HepG2 (cell line): ENCODE measurements at regions not wholly inside any gene's neighbourhood (a gene's known extent, or its start where the extent isn't known, plus 50 kb on each side); places are given as distances from the start of the nearest gene placed in this dataset.

ENCODE experiments used
- ARID5B ChIP-seq: IDR thresholded peaks from 2 replicates; pipeline ENCODE4 v1.4.0; 2020; ENCODE audit warnings: mild to moderate bottlenecking, missing genetic modification reagents
- ELF3 ChIP-seq: IDR thresholded peaks from 2 replicates; pipeline ENCODE4 v1.6.1; 2016; ENCODE audit warnings: missing genetic modification reagents, missing compliant biosample characterization
- FOXA3 ChIP-seq: IDR thresholded peaks from 2 replicates; pipeline ENCODE4 v1.6.1; 2016; ENCODE audit warnings: missing genetic modification reagents, missing compliant biosample characterization
- FOXK1 ChIP-seq: sonication (generic); formaldehyde crosslinking; IDR thresholded peaks from 2 replicates; pipeline ENCODE4 v1.4.0; 2020; ENCODE audit warnings: low read depth, missing genetic modification reagents, borderline replicate concordance
- FOXP4 ChIP-seq: sonication (generic); formaldehyde crosslinking; IDR thresholded peaks from 2 replicates; pipeline ENCODE4 v1.4.0; 2020; ENCODE audit warnings: missing genetic modification reagents
- HNF4A ChIP-seq: sonication (generic); formaldehyde crosslinking; IDR thresholded peaks from 2 replicates; pipeline ENCODE4 v1.4.0; 2020; ENCODE audit warnings: missing genetic modification reagents
- SMC3 ChIP-seq: IDR thresholded peaks from 2 replicates; pipeline ENCODE4 v1.6.1; 2011; ENCODE audit warnings: low read length, improper control_type of control experiment

GRCh38 chr2:37832590-37833197, 92.4 kb upstream of the RMDN2 start (continued):
- TF ChIP-seq ARID5B (CRISPR knock-in tag), result 0 out of 2 replicates have a peak, but pooled peaks have one; percentile 12
- TF ChIP-seq FOXK1 (CRISPR knock-in tag), result peak; percentile 66; the same call in 1 of the 2 replicates
- TF ChIP-seq FOXA3, result peak; percentile 75
- TF ChIP-seq ELF3 (CRISPR knock-in tag), result peak; percentile 30; the same call in 1 of the 2 replicates
- peak; percentile 98 for TF ChIP-seq SMC3
- no peak for TF ChIP-seq FOXP4
- TF ChIP-seq HNF4A (CRISPR knock-in tag), result peak; percentile 47; the same call in 1 of the 2 replicates
